Activated CD4-positive, alpha-beta memory T cell treated with anti-CD3 and anti-CD28 coated beads for 36 hours (primary cell): ENCODE measurements at regions not wholly inside any gene's neighbourhood (a gene's known extent, or its start where the extent isn't known, plus 50 kb on each side); places are given as distances from the start of the nearest gene placed in this dataset.

ENCODE experiments used
- CTCF ChIA-PET: fragments of 350-600 bp; sonication (Branson Sonifier 250); formaldehyde crosslinking; loops from one replicate; lab custom pipeline; 2021; ENCODE audit warnings: antibody characterized with exemption, inconsistent platforms; lab: Charles Lee
- POLR2A ChIA-PET: fragments of 350-600 bp; sonication (Branson Sonifier 250); formaldehyde crosslinking; loops from one replicate; lab custom pipeline; 2021; ENCODE audit warnings: antibody characterized with exemption; lab: Charles Lee
- DNase-seq: peaks from one replicate; pipeline ENCODE4 v3.0.0-alpha.2; 2020
- H3K27ac Mint-ChIP-seq: one replicate; pipeline ENCODE4 v1.8.0; 2021; ENCODE audit warnings: mixed read lengths
- H3K27me3 Mint-ChIP-seq: one replicate; pipeline ENCODE4 v1.8.0; 2021; ENCODE audit warnings: mixed read lengths
- H3K36me3 Mint-ChIP-seq: one replicate; pipeline ENCODE4 v1.8.0; 2021; ENCODE audit warnings: mixed read lengths
- H3K4me1 Mint-ChIP-seq: one replicate; pipeline ENCODE4 v1.8.0; 2021; ENCODE audit warnings: low read depth, mixed read lengths
- H3K4me3 Mint-ChIP-seq: one replicate; pipeline ENCODE4 v1.8.0; 2021; ENCODE audit warnings: mild to moderate bottlenecking, mixed read lengths
- H3K9me3 Mint-ChIP-seq: one replicate; pipeline ENCODE4 v1.8.0; 2021; ENCODE audit warnings: mixed read lengths
- intact Hi-C: fragments of 100-400 bp; cut with micrococcal nuclease; formaldehyde crosslinking; loops from one replicate; pipeline ENCODE4 v1.15.1; 2023

GRCh38 chr6:165848086-165848426 lies 185.0 kb upstream of the PDE10A start:
- no peak overlapping the region for H3K27ac Mint-ChIP-seq
- H3K4me3 Mint-ChIP-seq = no peak overlapping the region
- H3K4me1 Mint-ChIP-seq = peaks cover 5% of the 10 kb centered on the region
- intact Hi-C loops = no loop called here
- H3K27me3 Mint-ChIP-seq = peaks cover 56% of the 10 kb centered on the region
- H3K9me3 Mint-ChIP-seq = no peaks in the 10 kb centered on the region
- POLR2A ChIA-PET = no interaction called here
- no peak for DNase-seq
- H3K36me3 Mint-ChIP-seq = no peaks in the 10 kb centered on the region
- CTCF ChIA-PET = interaction anchor here (0.6 kb wide), 1 partner anchor 427 kb away, joined by 3 read pairs; no protein-coding TSS in a partner anchor

- intact Hi-C loops = no loop called here
- Mint-ChIP-seq H3K9me3 (no peaks in the 10 kb centered on the region), H3K27me3 (peaks cover 56% of the 10 kb centered on the region), H3K4me3 (no peak overlapping the region), H3K4me1 (peaks cover 5% of the 10 kb centered on the region), H3K27ac (no peak overlapping the region), H3K36me3 (no peaks in the 10 kb centered on the region)
- ChIA-PET POLR2A (no interaction called here), CTCF (interaction anchor here (0.6 kb wide), 1 partner anchor 427 kb away, joined by 3 read pairs; no protein-coding TSS in a partner anchor)
- no peak for DNase-seq
Observed at GRCh38 chr6:165847407-165848085, 184.5 kb upstream of the PDE10A start.

- ChIA-PET POLR2A (no interaction called here), CTCF (no interaction called here)
- Mint-ChIP-seq H3K4me1 (peaks cover 5% of the 10 kb centered on the region), H3K27ac (no peak overlapping the region), H3K36me3 (no peaks in the 10 kb centered on the region), H3K9me3 (no peaks in the 10 kb centered on the region), H3K4me3 (no peak overlapping the region), H3K27me3 (peaks cover 53% of the 10 kb centered on the region)
- intact Hi-C loops = no loop called here
- no peak for DNase-seq
Observed at GRCh38 chr6:165846123-165846966, 183.3 kb upstream of the PDE10A start.

- no peak for DNase-seq
- ChIA-PET POLR2A (no interaction called here), CTCF (no interaction called here)
- peaks cover 5% of the 10 kb centered on the region for H3K4me1 Mint-ChIP-seq
- no peak overlapping the region for H3K27ac Mint-ChIP-seq
- no peaks in the 10 kb centered on the region for H3K9me3 Mint-ChIP-seq
- no peaks in the 10 kb centered on the region for H3K36me3 Mint-ChIP-seq
- H3K4me3 Mint-ChIP-seq = no peak overlapping the region
- H3K27me3 Mint-ChIP-seq = peaks cover 52% of the 10 kb centered on the region
- intact Hi-C loops = no loop called here
Observed at GRCh38 chr6:165845493-165845892, 182.5 kb upstream of the PDE10A start.

GRCh38 chr6:165844801-165845364 lies 181.8 kb upstream of the PDE10A start:
- ChIA-PET CTCF (no interaction called here), POLR2A (no interaction called here)
- no peaks in the 10 kb centered on the region for H3K36me3 Mint-ChIP-seq
- no peaks in the 10 kb centered on the region for H3K9me3 Mint-ChIP-seq
- H3K27ac Mint-ChIP-seq = no peak overlapping the region
- no peak overlapping the region for H3K4me3 Mint-ChIP-seq
- no peak for DNase-seq
- intact Hi-C loops = no loop called here
- peaks cover under 1% of the 10 kb centered on the region for H3K4me1 Mint-ChIP-seq
- H3K27me3 Mint-ChIP-seq = peaks cover 48% of the 10 kb centered on the region

GRCh38 chr6:165844232-165844631 lies 181.2 kb upstream of the PDE10A start:
- no peaks in the 10 kb centered on the region for H3K4me1 Mint-ChIP-seq
- H3K4me3 Mint-ChIP-seq = no peak overlapping the region
- H3K36me3 Mint-ChIP-seq = no peaks in the 10 kb centered on the region
- ChIA-PET CTCF (no interaction called here), POLR2A (no interaction called here)
- no peak overlapping the region for H3K27ac Mint-ChIP-seq
- H3K27me3 Mint-ChIP-seq = peaks cover 46% of the 10 kb centered on the region
- DNase-seq = no peak
- no peaks in the 10 kb centered on the region for H3K9me3 Mint-ChIP-seq
- intact Hi-C loops = no loop called here

- no peaks in the 10 kb centered on the region for H3K4me1 Mint-ChIP-seq
- no peaks in the 10 kb centered on the region for H3K36me3 Mint-ChIP-seq
- intact Hi-C loops = no loop called here
- no peak overlapping the region for H3K4me3 Mint-ChIP-seq
- POLR2A ChIA-PET = no interaction called here
- no peak for DNase-seq
- no peaks in the 10 kb centered on the region for H3K9me3 Mint-ChIP-seq
- CTCF ChIA-PET = no interaction called here
- no peak overlapping the region for H3K27ac Mint-ChIP-seq
- H3K27me3 Mint-ChIP-seq = peaks cover 43% of the 10 kb centered on the region
Observed at GRCh38 chr6:165843568-165844113, 180.6 kb upstream of the PDE10A start.

GRCh38 chr6:165843121-165843520 lies 180.1 kb upstream of the PDE10A start:
- no peak for DNase-seq
- H3K9me3 Mint-ChIP-seq = no peaks in the 10 kb centered on the region
- H3K36me3 Mint-ChIP-seq = no peaks in the 10 kb centered on the region
- ChIA-PET CTCF (no interaction called here), POLR2A (no interaction called here)
- peaks cover 39% of the 10 kb centered on the region for H3K27me3 Mint-ChIP-seq
- intact Hi-C loops = no loop called here
- H3K4me1 Mint-ChIP-seq = no peaks in the 10 kb centered on the region
- H3K4me3 Mint-ChIP-seq = no peak overlapping the region
- no peak overlapping the region for H3K27ac Mint-ChIP-seq

GRCh38 chr6:165842281-165842936 lies 179.4 kb upstream of the PDE10A start:
- H3K36me3 Mint-ChIP-seq = no peaks in the 10 kb centered on the region
- H3K27me3 Mint-ChIP-seq = peaks cover 35% of the 10 kb centered on the region
- no peak for DNase-seq
- intact Hi-C loops = no loop called here
- H3K4me1 Mint-ChIP-seq = no peaks in the 10 kb centered on the region
- POLR2A ChIA-PET = no interaction called here
- no peak overlapping the region for H3K27ac Mint-ChIP-seq
- H3K4me3 Mint-ChIP-seq = no peak overlapping the region
- H3K9me3 Mint-ChIP-seq = no peaks in the 10 kb centered on the region
- CTCF ChIA-PET = interaction anchor here (0.9 to 2.1 kb wide), 2 partner anchors 8 to 10 kb away, joined by 3 to 11 read pairs; no protein-coding TSS in a partner anchor

GRCh38 chr6:165841153-165841558 lies 178.1 kb upstream of the PDE10A start:
- intact Hi-C loops = no loop called here
- Mint-ChIP-seq H3K27me3 (peaks cover 34% of the 10 kb centered on the region), H3K27ac (no peak overlapping the region), H3K9me3 (no peaks in the 10 kb centered on the region), H3K4me3 (no peak overlapping the region), H3K36me3 (no peaks in the 10 kb centered on the region), H3K4me1 (no peaks in the 10 kb centered on the region)
- CTCF ChIA-PET = interaction anchor here (2.1 kb wide), 1 partner anchor 9 kb away, joined by 11 read pairs; no protein-coding TSS in a partner anchor
- no peak for DNase-seq
- POLR2A ChIA-PET = no interaction called here

- Mint-ChIP-seq H3K36me3 (no peaks in the 10 kb centered on the region), H3K4me3 (no peak overlapping the region), H3K9me3 (no peaks in the 10 kb centered on the region), H3K27me3 (peaks cover 23% of the 10 kb centered on the region), H3K4me1 (no peaks in the 10 kb centered on the region), H3K27ac (no peak overlapping the region)
- DNase-seq = no peak
- ChIA-PET POLR2A (no interaction called here), CTCF (no interaction called here)
- intact Hi-C loops = no loop called here
Observed at GRCh38 chr6:165837948-165838745, 175.1 kb upstream of the PDE10A start.
